Astrocyte (in vitro differentiated cells and primary cell): ENCODE measurements at regions not wholly inside any gene's neighbourhood (a gene's known extent, or its start where the extent isn't known, plus 50 kb on each side); places are given as distances from the start of the nearest gene placed in this dataset.

Experiments used
- DNase-seq: peaks from one replicate; pipeline ENCODE4 v3.0.0-alpha.2; 2010; ENCODE audit warnings: low read depth
- FAIRE-seq: peaks from 2 replicates; lab custom pipeline; 2011; peaks lifted over from hg19 to GRCh38; lab: Jason Lieb, UNC
- H2AFZ ChIP-seq: 2 replicates; pipeline ENCODE4 v1.6.0; 2012; ENCODE audit warnings: low read depth, low read length, inconsistent platforms
- H3K27ac ChIP-seq: 2 replicates; pipeline ENCODE4 v1.5.1; 2011; ENCODE audit warnings: low read depth, low read length, inconsistent platforms
- H3K27me3 ChIP-seq: 2 replicates; pipeline ENCODE4 v1.6.0; 2011; ENCODE audit warnings: low read length, inconsistent platforms; ENCODE audit not compliant: insufficient read depth
- H3K36me3 ChIP-seq: 2 replicates; pipeline ENCODE4 v1.5.1; 2011; ENCODE audit warnings: low read length, inconsistent platforms; ENCODE audit not compliant: insufficient read depth
- H3K4me1 ChIP-seq: 2 replicates; pipeline ENCODE4 v1.5.1; 2011; ENCODE audit warnings: low read length, inconsistent platforms; ENCODE audit not compliant: insufficient read depth
- H3K4me2 ChIP-seq: 2 replicates; pipeline ENCODE4 v1.6.0; 2012; ENCODE audit warnings: low read length, inconsistent platforms
- H3K4me3 ChIP-seq: 2 replicates; pipeline ENCODE4 v1.5.1; 2011; ENCODE audit warnings: low read depth, mild to moderate bottlenecking, low read length, inconsistent platforms; ENCODE audit not compliant: insufficient read depth
- H3K79me2 ChIP-seq: 2 replicates; pipeline ENCODE4 v1.6.0; 2012; ENCODE audit warnings: mild to moderate bottlenecking, low read length, inconsistent platforms; ENCODE audit not compliant: insufficient read depth
- H3K9ac ChIP-seq: 2 replicates; pipeline ENCODE4 v1.6.0; 2012; ENCODE audit warnings: mild to moderate bottlenecking, low read length, inconsistent platforms
- H3K9me3 ChIP-seq: 2 replicates; pipeline ENCODE4 v1.5.1; 2012; ENCODE audit warnings: low read depth, mild to moderate bottlenecking, low read length, inconsistent platforms; ENCODE audit not compliant: insufficient read depth
- H4K20me1 ChIP-seq: 2 replicates; pipeline ENCODE4 v1.6.0; 2012; ENCODE audit warnings: low read length, inconsistent platforms; ENCODE audit not compliant: insufficient read depth
- H3K27ac Mint-ChIP-seq: one replicate; pipeline ENCODE4 v1.8.0; 2021; ENCODE audit warnings: mild to moderate bottlenecking, mixed read lengths; ENCODE audit not compliant: unreplicated experiment
- H3K27me3 Mint-ChIP-seq: one replicate; pipeline ENCODE4 v1.8.0; 2021; ENCODE audit warnings: low read depth, mixed read lengths; ENCODE audit not compliant: unreplicated experiment
- H3K36me3 Mint-ChIP-seq: one replicate; pipeline ENCODE4 v1.8.0; 2021; ENCODE audit warnings: low read depth, mixed read lengths; ENCODE audit not compliant: unreplicated experiment
- H3K4me1 Mint-ChIP-seq: one replicate; pipeline ENCODE4 v1.8.0; 2021; ENCODE audit warnings: low read depth, mixed read lengths; ENCODE audit not compliant: unreplicated experiment
- H3K4me3 Mint-ChIP-seq: one replicate; pipeline ENCODE4 v1.8.0; 2021; ENCODE audit warnings: mild to moderate bottlenecking, moderate library complexity, mixed read lengths; ENCODE audit not compliant: unreplicated experiment
- H3K9me3 Mint-ChIP-seq: one replicate; pipeline ENCODE4 v1.8.0; 2021; ENCODE audit warnings: mild to moderate bottlenecking, mixed read lengths; ENCODE audit not compliant: unreplicated experiment
- EZH2 ChIP-seq: IDR thresholded peaks from 2 replicates; pipeline ENCODE4 v1.6.1; 2012; ENCODE audit warnings: mild to moderate bottlenecking, low read length, inconsistent platforms; ENCODE audit not compliant: insufficient read depth
- TF ChIP-seq, protein P1 (sequence below): IDR thresholded peaks from 2 replicates; pipeline ENCODE4 v1.5.1; 2011; ENCODE audit warnings: low read depth, mild to moderate bottlenecking, inconsistent platforms, low read length, moderate library complexity; ENCODE audit not compliant: insufficient read depth

GRCh38 chr10:130352291-130352645, 216.1 kb downstream of the GLRX3 start:
- H3K27ac ChIP-seq = no peak overlapping the region
- H3K4me3 ChIP-seq = no peak overlapping the region
- no peaks in the 10 kb centered on the region for H3K36me3 Mint-ChIP-seq
- H3K27me3 ChIP-seq = no peaks in the 10 kb centered on the region
- FAIRE-seq (no peak), DNase-seq (no peak)
- H3K36me3 ChIP-seq = no peaks in the 10 kb centered on the region
- H3K79me2 ChIP-seq = no peaks in the 10 kb centered on the region
- peaks cover 5% of the 10 kb centered on the region for H3K9me3 ChIP-seq
- H3K27me3 Mint-ChIP-seq = no peaks in the 10 kb centered on the region
- H3K4me1 ChIP-seq = no peaks in the 10 kb centered on the region
- H2AFZ ChIP-seq = no peak overlapping the region
- TF ChIP-seq, protein P1, sequence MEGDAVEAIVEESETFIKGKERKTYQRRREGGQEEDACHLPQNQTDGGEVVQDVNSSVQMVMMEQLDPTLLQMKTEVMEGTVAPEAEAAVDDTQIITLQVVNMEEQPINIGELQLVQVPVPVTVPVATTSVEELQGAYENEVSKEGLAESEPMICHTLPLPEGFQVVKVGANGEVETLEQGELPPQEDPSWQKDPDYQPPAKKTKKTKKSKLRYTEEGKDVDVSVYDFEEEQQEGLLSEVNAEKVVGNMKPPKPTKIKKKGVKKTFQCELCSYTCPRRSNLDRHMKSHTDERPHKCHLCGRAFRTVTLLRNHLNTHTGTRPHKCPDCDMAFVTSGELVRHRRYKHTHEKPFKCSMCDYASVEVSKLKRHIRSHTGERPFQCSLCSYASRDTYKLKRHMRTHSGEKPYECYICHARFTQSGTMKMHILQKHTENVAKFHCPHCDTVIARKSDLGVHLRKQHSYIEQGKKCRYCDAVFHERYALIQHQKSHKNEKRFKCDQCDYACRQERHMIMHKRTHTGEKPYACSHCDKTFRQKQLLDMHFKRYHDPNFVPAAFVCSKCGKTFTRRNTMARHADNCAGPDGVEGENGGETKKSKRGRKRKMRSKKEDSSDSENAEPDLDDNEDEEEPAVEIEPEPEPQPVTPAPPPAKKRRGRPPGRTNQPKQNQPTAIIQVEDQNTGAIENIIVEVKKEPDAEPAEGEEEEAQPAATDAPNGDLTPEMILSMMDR = no peak
- TF ChIP-seq EZH2 = no peak
- H4K20me1 ChIP-seq = no peaks in the 10 kb centered on the region
- no peak overlapping the region for H3K27ac Mint-ChIP-seq
- peaks cover 13% of the 10 kb centered on the region for H3K9me3 Mint-ChIP-seq
- no peak overlapping the region for H3K4me3 Mint-ChIP-seq
- H3K4me2 ChIP-seq = no peak overlapping the region
- no peak overlapping the region for H3K9ac ChIP-seq
- no peaks in the 10 kb centered on the region for H3K4me1 Mint-ChIP-seq

DNA sequence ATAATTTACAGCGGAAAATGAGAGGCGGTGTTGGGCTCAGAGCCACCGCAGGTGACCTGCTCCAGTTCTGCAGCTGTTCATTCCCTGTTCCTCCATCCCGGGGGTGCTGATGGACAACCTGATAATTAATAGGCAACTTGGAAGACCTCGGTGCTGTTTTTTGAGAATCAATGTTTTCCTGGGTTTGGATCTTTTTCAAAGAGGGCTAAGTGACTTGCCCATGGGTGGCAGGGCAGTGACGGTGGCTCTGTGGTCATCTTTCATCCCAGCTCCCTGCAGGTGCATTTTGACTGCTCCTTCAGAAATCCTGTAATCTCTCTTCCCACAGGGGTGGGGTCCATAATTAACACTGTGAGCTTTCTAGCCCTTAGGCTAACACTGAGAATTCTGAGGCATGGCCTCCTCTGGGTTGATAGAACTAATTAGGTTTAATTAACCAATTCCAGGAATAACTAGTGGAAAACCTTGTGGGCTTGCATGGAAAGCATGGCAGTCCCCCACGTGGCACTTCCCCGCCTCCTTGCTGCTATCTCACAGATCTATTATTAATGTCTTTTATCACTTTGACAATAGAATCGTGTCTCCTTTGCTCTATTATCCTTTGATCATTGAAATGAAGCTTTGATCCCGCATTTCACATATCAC, 217.9 kb downstream of the GLRX3 start:
- H3K36me3 ChIP-seq = no peaks in the 10 kb centered on the region
- no peaks in the 10 kb centered on the region for H3K79me2 ChIP-seq
- no peak overlapping the region for H3K4me3 Mint-ChIP-seq
- no peaks in the 10 kb centered on the region for H3K27me3 ChIP-seq
- peaks cover 5% of the 10 kb centered on the region for H3K9me3 ChIP-seq
- H3K36me3 Mint-ChIP-seq = no peaks in the 10 kb centered on the region
- H3K27me3 Mint-ChIP-seq = no peaks in the 10 kb centered on the region
- H3K4me3 ChIP-seq = no peak overlapping the region
- no peaks in the 10 kb centered on the region for H4K20me1 ChIP-seq
- no peaks in the 10 kb centered on the region for H3K4me1 ChIP-seq
- no peak overlapping the region for H3K4me2 ChIP-seq
- no peak for DNase-seq
- no peak overlapping the region for H3K27ac Mint-ChIP-seq
- H3K27ac ChIP-seq = no peak overlapping the region
- no peak for FAIRE-seq
- peaks cover 13% of the 10 kb centered on the region for H3K9me3 Mint-ChIP-seq
- H3K4me1 Mint-ChIP-seq = no peaks in the 10 kb centered on the region
- H3K9ac ChIP-seq = no peak overlapping the region
- TF ChIP-seq, protein P1 = no peak
- no peak for TF ChIP-seq EZH2
- H2AFZ ChIP-seq = no peak overlapping the region

- no peaks in the 10 kb centered on the region for H3K36me3 ChIP-seq
These were observed 218.4 kb downstream of the GLRX3 start for GRCh38 chr10:130354573-130354954.

More at GRCh38 chr10:130354573-130354954, 218.4 kb downstream of the GLRX3 start:
- H3K27ac ChIP-seq = no peak overlapping the region
- H2AFZ ChIP-seq = no peak overlapping the region
- FAIRE-seq (no peak), DNase-seq (no peak)
- H3K27me3 ChIP-seq = no peaks in the 10 kb centered on the region
- no peak overlapping the region for H3K9ac ChIP-seq
- Mint-ChIP-seq H3K4me3 (no peak overlapping the region), H3K9me3 (peaks cover 17% of the 10 kb centered on the region), H3K36me3 (no peaks in the 10 kb centered on the region), H3K27me3 (no peaks in the 10 kb centered on the region), H3K4me1 (no peaks in the 10 kb centered on the region), H3K27ac (no peak overlapping the region)
- peaks cover 7% of the 10 kb centered on the region for H3K9me3 ChIP-seq
- H3K4me1 ChIP-seq = no peaks in the 10 kb centered on the region
- no peaks in the 10 kb centered on the region for H4K20me1 ChIP-seq
- H3K79me2 ChIP-seq = no peaks in the 10 kb centered on the region
- H3K4me3 ChIP-seq = no peak overlapping the region
- no peak for TF ChIP-seq EZH2
- TF ChIP-seq, protein P1 = no peak
- no peak overlapping the region for H3K4me2 ChIP-seq
